T-helper 17 cell (primary cell): ENCODE measurements at regions not wholly inside any gene's neighbourhood (a gene's known extent, or its start where the extent isn't known, plus 50 kb on each side); places are given as distances from the start of the nearest gene placed in this dataset.

ENCODE experiments used
- ATAC-seq: fragments of 150-1000 bp; cut with Tn5 transposase; 2 replicates; pipeline ENCODE4 v1.10.0; 2021; ENCODE audit warnings: mild to moderate bottlenecking, moderate library complexity
- DNase-seq, 3 donors: peaks; one replicate each; pipeline versions ENCODE4 v3.0.0 to v3.0.0-alpha.2; 2020 to 2021
- H3K9me3 ChIP-seq: one replicate; pipeline ENCODE4 v1.7.0; 2013; ENCODE audit warnings: low read length, mild to moderate bottlenecking; ENCODE audit not compliant: control insufficient read depth, poor library complexity, severe bottlenecking
- H3K27ac Mint-ChIP-seq: one replicate; pipeline ENCODE4 v1.8.0; 2022; ENCODE audit warnings: mild to moderate bottlenecking, moderate library complexity, mixed read lengths
- H3K27me3 Mint-ChIP-seq: one replicate; pipeline ENCODE4 v1.8.0; 2022; ENCODE audit warnings: mixed read lengths
- H3K36me3 Mint-ChIP-seq: one replicate; pipeline ENCODE4 v1.8.0; 2022; ENCODE audit warnings: low read depth, mixed read lengths
- H3K4me1 Mint-ChIP-seq: one replicate; pipeline ENCODE4 v1.8.0; 2022; ENCODE audit warnings: mild to moderate bottlenecking, mixed read lengths
- H3K4me3 Mint-ChIP-seq: one replicate; pipeline ENCODE4 v1.8.0; 2022; ENCODE audit warnings: mild to moderate bottlenecking, moderate library complexity, mixed read lengths

DNA sequence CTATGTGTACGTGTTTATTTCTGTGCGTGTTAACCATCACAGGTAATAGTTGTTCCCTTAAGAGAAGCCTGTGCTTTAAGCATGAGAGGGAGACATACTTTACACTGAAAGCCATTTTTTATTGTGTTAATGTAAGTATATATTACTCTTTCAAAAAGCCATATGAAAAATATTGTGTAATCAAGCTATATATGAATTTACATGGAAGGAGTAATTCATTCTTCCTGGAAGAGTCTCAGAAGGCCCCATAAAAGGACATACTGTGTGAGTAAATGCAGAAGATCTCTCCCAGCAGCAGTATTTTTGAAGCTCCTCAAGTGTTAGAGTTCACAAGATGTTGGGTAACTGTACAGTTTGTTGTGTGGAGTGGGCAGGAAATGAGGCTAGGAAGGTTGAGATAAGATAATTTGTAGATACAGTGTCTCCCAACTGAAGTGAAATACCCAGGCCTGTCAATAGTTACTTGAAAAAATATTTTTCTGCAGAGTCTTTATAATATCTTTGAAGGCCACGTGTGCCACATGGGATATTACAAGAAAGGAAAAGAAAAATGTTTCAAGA lies 138.3 kb downstream of the PTGER3 start:
- Mint-ChIP-seq H3K27ac (no peak overlapping the region), H3K27me3 (no peaks in the 10 kb centered on the region), H3K4me3 (no peak overlapping the region), H3K36me3 (no peaks in the 10 kb centered on the region), H3K4me1 (no peaks in the 10 kb centered on the region)
- DNase-seq = no peak
- no peak for ATAC-seq
- H3K9me3 ChIP-seq = no peaks in the 10 kb centered on the region

DNA sequence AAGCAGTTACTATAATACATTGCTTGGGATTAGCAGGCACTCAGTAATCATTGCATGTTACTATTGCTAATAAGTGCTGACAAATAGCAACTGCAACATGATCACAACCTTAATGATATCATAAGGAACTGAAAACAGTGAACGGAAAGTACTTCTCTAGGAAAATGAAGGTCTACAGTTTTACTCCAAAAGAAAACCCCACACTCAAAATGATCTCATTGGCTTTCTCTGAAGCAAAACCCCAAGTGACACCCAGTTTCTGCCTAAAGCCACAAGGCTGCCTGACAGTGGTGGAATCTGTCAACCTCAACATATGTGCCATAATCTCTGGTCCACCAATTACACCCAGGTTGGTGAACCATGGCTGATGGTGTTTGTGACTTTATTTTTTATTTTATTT lies 137.6 kb downstream of the PTGER3 start:
- H3K36me3 Mint-ChIP-seq = no peaks in the 10 kb centered on the region
- H3K9me3 ChIP-seq = no peaks in the 10 kb centered on the region
- H3K27me3 Mint-ChIP-seq = no peaks in the 10 kb centered on the region
- H3K27ac Mint-ChIP-seq = no peak overlapping the region
- no peaks in the 10 kb centered on the region for H3K4me1 Mint-ChIP-seq
- no peak for ATAC-seq
- no peak for DNase-seq
- H3K4me3 Mint-ChIP-seq = no peak overlapping the region

- ATAC-seq (no peak), DNase-seq (no peak)
- Mint-ChIP-seq H3K27ac (no peak overlapping the region), H3K36me3 (no peaks in the 10 kb centered on the region), H3K4me1 (no peaks in the 10 kb centered on the region), H3K27me3 (no peaks in the 10 kb centered on the region), H3K4me3 (no peak overlapping the region)
- no peaks in the 10 kb centered on the region for H3K9me3 ChIP-seq
These were observed 135.8 kb downstream of the PTGER3 start for GRCh38 chr1:70911861-70912260.

DNA sequence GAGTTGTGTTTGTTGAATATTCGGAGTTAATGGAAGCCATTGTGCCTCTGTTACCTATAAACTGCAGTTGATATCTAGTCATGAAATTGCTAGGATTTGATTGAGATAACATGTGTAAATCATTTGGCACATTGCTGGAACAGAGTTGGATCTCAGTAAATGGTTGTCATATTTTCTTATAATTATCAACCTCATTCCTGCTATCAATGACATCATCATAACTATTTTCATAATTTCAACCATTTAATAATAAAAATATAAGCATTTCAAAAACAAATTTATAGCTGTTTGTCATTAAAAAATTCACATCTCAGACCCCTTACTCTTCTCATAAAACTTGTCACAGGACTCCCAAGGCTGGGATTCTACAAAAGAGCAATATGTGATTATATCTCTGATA lies 133.4 kb downstream of the PTGER3 start:
- H3K9me3 ChIP-seq = no peaks in the 10 kb centered on the region
- Mint-ChIP-seq H3K4me3 (no peak overlapping the region), H3K4me1 (no peaks in the 10 kb centered on the region), H3K27me3 (no peaks in the 10 kb centered on the region), H3K36me3 (no peaks in the 10 kb centered on the region), H3K27ac (no peak overlapping the region)
- ATAC-seq = no peak
- DNase-seq = no peak

GRCh38 chr1:70915258-70916033 lies 132.2 kb downstream of the PTGER3 start:
- no peak for DNase-seq
- no peak overlapping the region for H3K4me3 Mint-ChIP-seq
- H3K27me3 Mint-ChIP-seq = no peaks in the 10 kb centered on the region
- H3K27ac Mint-ChIP-seq = no peak overlapping the region
- no peaks in the 10 kb centered on the region for H3K4me1 Mint-ChIP-seq
- H3K36me3 Mint-ChIP-seq = no peaks in the 10 kb centered on the region
- no peak for ATAC-seq
- H3K9me3 ChIP-seq = no peaks in the 10 kb centered on the region

DNA sequence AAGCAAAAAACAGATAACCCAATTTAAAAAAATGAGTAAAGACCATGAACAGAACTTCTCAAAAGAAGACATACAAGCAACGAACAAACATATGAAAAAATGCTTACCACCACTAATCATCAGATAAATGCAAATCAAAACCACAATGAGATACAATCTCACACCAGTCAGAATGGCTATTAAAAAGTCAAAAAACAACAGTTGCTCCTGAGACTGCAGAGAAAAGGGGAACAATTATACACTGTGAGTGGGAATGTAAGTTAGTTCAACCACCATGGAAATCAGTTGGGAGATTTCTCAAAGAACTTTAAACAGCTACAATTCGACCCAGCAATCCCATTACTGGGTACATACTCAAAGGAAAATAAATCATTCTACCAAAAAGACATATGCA lies 131.6 kb downstream of the PTGER3 start:
- no peaks in the 10 kb centered on the region for H3K9me3 ChIP-seq
- no peaks in the 10 kb centered on the region for H3K27me3 Mint-ChIP-seq
- H3K36me3 Mint-ChIP-seq = no peaks in the 10 kb centered on the region
- H3K4me3 Mint-ChIP-seq = no peak overlapping the region
- H3K27ac Mint-ChIP-seq = no peak overlapping the region
- DNase-seq (no peak), ATAC-seq (no peak)
- no peaks in the 10 kb centered on the region for H3K4me1 Mint-ChIP-seq

DNA sequence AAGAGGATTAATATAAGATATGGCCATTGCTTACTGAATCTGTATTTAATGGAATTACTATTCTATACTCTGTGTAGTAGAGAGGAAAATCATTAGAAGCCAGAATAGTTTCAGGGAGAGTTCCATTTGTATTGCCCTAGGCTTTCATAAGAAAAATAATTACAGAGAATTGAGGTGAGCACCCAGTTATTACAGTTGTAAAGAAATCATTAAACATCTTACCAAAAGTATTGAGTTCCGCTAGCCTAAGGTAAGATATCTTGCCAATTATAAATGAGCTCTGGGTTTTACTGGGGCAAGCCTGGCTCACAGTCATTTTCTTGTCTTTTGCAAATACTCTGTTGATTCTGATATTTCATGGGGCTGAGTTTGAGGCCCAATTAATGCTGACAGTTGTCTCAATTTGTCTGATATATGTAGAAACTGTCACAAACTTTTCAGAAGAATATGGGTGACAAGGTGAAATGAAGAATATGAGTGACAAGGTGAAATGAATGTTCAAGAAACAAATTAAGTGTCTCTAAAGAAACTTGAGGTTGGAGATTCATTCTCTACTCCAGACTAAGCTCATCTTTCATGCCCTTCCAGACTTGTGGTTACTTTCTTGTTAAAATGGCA lies 127.8 kb downstream of the PTGER3 start:
- H3K27me3 Mint-ChIP-seq = no peaks in the 10 kb centered on the region
- no peak overlapping the region for H3K27ac Mint-ChIP-seq
- H3K4me3 Mint-ChIP-seq = no peak overlapping the region
- no peaks in the 10 kb centered on the region for H3K4me1 Mint-ChIP-seq
- H3K36me3 Mint-ChIP-seq = no peaks in the 10 kb centered on the region
- no peak for DNase-seq
- H3K9me3 ChIP-seq = peaks cover 4% of the 10 kb centered on the region
- no peak for ATAC-seq
